K562 (cell line): ENCODE measurements at regions not wholly inside any gene's neighbourhood (a gene's known extent, or its start where the extent isn't known, plus 50 kb on each side); places are given as distances from the start of the nearest gene placed in this dataset.

ENCODE experiments used
- ATAC-seq: fragments of 200-7000 bp; cut with Tn5 transposase; 3 replicates; pipeline ENCODE4 v1.9.1; 2020; ENCODE audit warnings: moderate library complexity
- BruUV-seq: library from RNA; stranded (reverse); fragments of 400-500 nt; replicated peaks from 2 replicates; lab custom pipeline; 2021; lab: Mats Ljungman, UMichigan
- CTCF ChIA-PET: fragments of 300-600 bp; formaldehyde crosslinking; extraction: SDS; loops from one replicate; lab custom pipeline; 2021; ENCODE audit warnings: low intra/inter-chr PET ratio; lab: Yijun Ruan, JAX
- POLR2A ChIA-PET: fragments of 300-600, 350-650 bp; sonication (Branson Sonifier 250); formaldehyde crosslinking; extraction: SDS; loops from one replicate; lab custom pipeline; 2021; ENCODE audit warnings: antibody characterized with exemption, inconsistent platforms; lab: Yijun Ruan, JAX
- DNase-seq, 4 experiments: peaks; one replicate each; pipeline versions ENCODE4 v3.0.0 to v3.0.0-alpha.2; 2011 to 2018; ENCODE audit warnings: low spot score in 3 of 4, mixed read lengths in 3 of 4; ENCODE audit errors: extremely low read depth in 1 of 4
- FAIRE-seq: peaks from 2 replicates; lab custom pipeline; 2011; peaks lifted over from hg19 to GRCh38; lab: Jason Lieb, UNC
- H2AFZ ChIP-seq: 2 replicates; pipeline ENCODE4 v1.6.0; 2011; ENCODE audit warnings: low read depth, low read length, control low read depth, inconsistent platforms
- H3K27ac ChIP-seq: fragments of 200-600 bp; 3 replicates; pipeline ENCODE4 v1.8.0; 2011; ENCODE audit warnings: low read depth, mild to moderate bottlenecking, control low read depth, inconsistent platforms, low read length, moderate library complexity, mixed read lengths; ENCODE audit errors: extremely low read depth
- H3K27me3 ChIP-seq, 2 experiments: fragments of 300-600 bp in 1 of 2; 2 replicates in 1 of 2; 3 replicates in 1 of 2; pipeline versions ENCODE4 v1.6.0 to v1.8.0; 2011; ENCODE audit warnings: inconsistent platforms in 2 of 2, low read length in 2 of 2, mild to moderate bottlenecking in 1 of 2, mixed read lengths in 1 of 2, moderate library complexity in 1 of 2; ENCODE audit not compliant: control insufficient read depth in 2 of 2, insufficient read depth in 2 of 2
- H3K36me3 ChIP-seq: fragments of 300-600 bp; 3 replicates; pipeline ENCODE4 v1.8.0; 2011; ENCODE audit warnings: mild to moderate bottlenecking, low read length, inconsistent platforms; ENCODE audit not compliant: control insufficient read depth, insufficient read depth
- H3K4me1 ChIP-seq, 2 experiments: fragments of 200-600 bp in 1 of 2; replicated peaks in 1 of 2; 2 replicates in 1 of 2; 3 replicates in 1 of 2; pipeline versions ENCODE4 v1.5.1 to v1.8.0; 2011; ENCODE audit warnings: inconsistent platforms in 2 of 2, low read length in 2 of 2, mild to moderate bottlenecking in 1 of 2, mixed read lengths in 1 of 2, moderate library complexity in 1 of 2; ENCODE audit not compliant: control insufficient read depth in 2 of 2, insufficient read depth in 2 of 2
- H3K4me2 ChIP-seq: 2 replicates; pipeline ENCODE4 v1.6.1; 2011; ENCODE audit warnings: low read length, control low read depth, inconsistent platforms, mixed read lengths; ENCODE audit not compliant: insufficient read depth
- H3K4me3 ChIP-seq: fragments of 200-600 bp; sonication (generic), shearing (Covaris generic); 2 replicates; pipeline ENCODE4 v1.5.1; 2016; ENCODE audit warnings: control low read depth, inconsistent platforms
- H3K79me2 ChIP-seq: fragments of 200-600 bp; 3 replicates; pipeline ENCODE4 v1.8.0; 2011; ENCODE audit warnings: low read length, inconsistent platforms; ENCODE audit not compliant: control insufficient read depth, insufficient read depth
- H3K9ac ChIP-seq, 2 experiments: 2 replicates each; pipeline versions ENCODE4 v1.6.0 to v1.6.1; 2011; ENCODE audit warnings: low read depth in 2 of 2, low read length in 2 of 2, control low read depth in 1 of 2, inconsistent platforms in 1 of 2, mild to moderate bottlenecking in 1 of 2, mixed read lengths in 1 of 2; ENCODE audit not compliant: insufficient read depth in 1 of 2
- H3K9me1 ChIP-seq: one replicate; pipeline ENCODE4 v1.6.0; 2011; ENCODE audit warnings: inconsistent platforms, mild to moderate bottlenecking, low read length, moderate library complexity; ENCODE audit not compliant: control insufficient read depth, insufficient read depth
- H3K9me3 ChIP-seq: replicated peaks from 2 replicates; pipeline ENCODE4 v1.5.1; 2011; ENCODE audit warnings: low read depth, low read length, inconsistent platforms; ENCODE audit not compliant: control insufficient read depth, insufficient read depth
- H4K20me1 ChIP-seq: replicated peaks from 2 replicates; pipeline ENCODE4 v1.6.1; 2011; ENCODE audit warnings: low read length, inconsistent platforms, mixed read lengths; ENCODE audit not compliant: control insufficient read depth, insufficient read depth
- ASH1L ChIP-seq: fragments of 450-650 bp; IDR thresholded peaks from 2 replicates; pipeline ENCODE4 v1.6.1; 2018; ENCODE audit warnings: borderline replicate concordance, mild to moderate bottlenecking, low read depth; ENCODE audit not compliant: partially characterized antibody
- CHD2 ChIP-seq: IDR thresholded peaks from 2 replicates; pipeline ENCODE4 v1.6.1; 2011; ENCODE audit warnings: low read depth, low read length
- RAD51 ChIP-seq: fragments of 450-650 bp; IDR thresholded peaks from 2 replicates; pipeline ENCODE4 v1.7.1; 2016; ENCODE audit warnings: low read depth, mild to moderate bottlenecking, borderline replicate concordance
- STAT6 ChIP-seq: sonication (generic); formaldehyde crosslinking; IDR thresholded peaks from 2 replicates; pipeline ENCODE4 v1.8.1; 2023; ENCODE audit warnings: mild to moderate bottlenecking, missing genetic modification reagents
- VEZF1 ChIP-seq: fragments of 200-800 bp; sonication (Bioruptor generic); IDR thresholded peaks from 2 replicates; pipeline ENCODE4 v1.6.1; 2017; ENCODE audit warnings: missing genetic modification characterization, missing compliant biosample characterization
- XRCC4 ChIP-seq: IDR thresholded peaks from one replicate; pipeline ENCODE4 v1.6.1; 2011; ENCODE audit not compliant: insufficient read depth, insufficient read length; ENCODE audit errors: extremely low read depth
- ZC3H4 ChIP-seq: sonication (generic); formaldehyde crosslinking; IDR thresholded peaks from 2 replicates; pipeline ENCODE4 v1.9.0; 2021; ENCODE audit warnings: missing genetic modification reagents, borderline replicate concordance
- ZFPM2 ChIP-seq: fragments of 250-450 bp; sonication (Bioruptor Pico); IDR thresholded peaks from 2 replicates; pipeline ENCODE4 v1.5.1; 2022; ENCODE audit warnings: mild to moderate bottlenecking
- ZNF217 ChIP-seq: sonication (generic); formaldehyde crosslinking; IDR thresholded peaks from 2 replicates; pipeline ENCODE4 v1.8.0; 2022; ENCODE audit warnings: mild to moderate bottlenecking, missing genetic modification reagents
- WGBS: fragments of 100-300 bp; shearing (Covaris generic); methylation state at CpG from one replicate; pipeline ENCODE4 v1.1.6; 2016; ENCODE audit warnings: low coverage, mixed read lengths; ENCODE audit not compliant: insufficient coverage; ENCODE audit errors: missing lambda C conversion rate; 5-methylcytosine and 5-hydroxymethylcytosine counted together
- in situ Hi-C: fragments of 300-500 bp; cut with MboI; formaldehyde crosslinking; loops from 4 replicates; pipeline ENCODE4 v1.15.0; 2018; ENCODE audit warnings: inconsistent platforms, mixed read lengths
- intact Hi-C: fragments of 100-400 bp; cut with micrococcal nuclease; formaldehyde crosslinking; loops from 2 replicates; pipeline ENCODE4 v1.14.2; 2022

GRCh38 chr5:73359395-73359794 is 89.2 kb downstream of the FOXD1 start:
- Histone ChIP-seq H3K79me2 (no peaks in the 10 kb centered on the region), H4K20me1 (no peaks in the 10 kb centered on the region), H3K4me1 (no peaks in the 10 kb centered on the region), H3K4me3 (no peak overlapping the region), H3K9me1 (no peaks in the 10 kb centered on the region), H3K27ac (no peak overlapping the region), H3K27me3 (peaks cover 0 to 3% of the 10 kb centered on the region in 2 experiments; a peak in 2 of 5 replicates), H3K4me2 (no peak overlapping the region), H3K9me3 (no peaks in the 10 kb centered on the region), H3K36me3 (no peaks in the 10 kb centered on the region), H3K9ac (no peak overlapping the region), H2AFZ (no peak overlapping the region)
- DNase-seq, result no peak
- WGBS, result 0% methylated on average over 1 of the region's 1 CpG
- no TSS peak for BruUV-seq
- intact Hi-C loops (no loop called here), in situ Hi-C loops (no loop called here)
- FAIRE-seq, result no peak
- no peak for TF ChIP-seq XRCC4
- TF ChIP-seq CHD2, result no peak
- no peak for TF ChIP-seq ASH1L
- TF ChIP-seq RAD51, result no peak
- no peak for TF ChIP-seq ZFPM2
- no peak for TF ChIP-seq ZNF217 (CRISPR knock-in tag)
- ChIA-PET CTCF (no interaction called here), POLR2A (no interaction called here)
- ATAC-seq, result no peak

GRCh38 chr5:73358366-73358765 is 90.2 kb downstream of the FOXD1 start:
- H3K79me2 ChIP-seq, result no peaks in the 10 kb centered on the region
- H3K9ac ChIP-seq, result no peak overlapping the region
- BruUV-seq, result no TSS peak
- no peak for ATAC-seq
- POLR2A ChIA-PET, result no interaction called here
- WGBS, result 0% methylated on average over 3 of the region's 3 CpGs
- intact Hi-C loops (no loop called here), in situ Hi-C loops (no loop called here)
- H3K9me3 ChIP-seq, result no peaks in the 10 kb centered on the region
- H3K9me1 ChIP-seq, result no peaks in the 10 kb centered on the region
- no peak overlapping the region for H3K4me3 ChIP-seq
- no peaks in the 10 kb centered on the region for H3K4me1 ChIP-seq
- H2AFZ ChIP-seq, result no peak overlapping the region
- no peaks in the 10 kb centered on the region for H3K36me3 ChIP-seq
- H3K4me2 ChIP-seq, result no peak overlapping the region
- no peaks in the 10 kb centered on the region for H4K20me1 ChIP-seq
- no peak for DNase-seq
- no peak overlapping the region for H3K27ac ChIP-seq
- H3K27me3 ChIP-seq, result peaks cover 3 to 4% of the 10 kb centered on the region in 2 experiments; a peak in 2 of 5 replicates
- no peak for FAIRE-seq
- CTCF ChIA-PET, result no interaction called here
- TF ChIP-seq STAT6 (CRISPR knock-in tag) (no peak), VEZF1 (CRISPR knock-in tag) (no peak), ZC3H4 (CRISPR knock-in tag) (no peak)
